ENCODE measurements at regions not wholly inside any gene's neighbourhood (a gene's known extent, or its start where the extent isn't known, plus 50 kb on each side); places are given as distances from the start of the nearest gene placed in this dataset.
"Not testable (repeated sequence)": the region's sequence is repeated elsewhere in the genome, so short reads cannot be mapped to it uniquely, and the experiment has no call there.

DNA sequence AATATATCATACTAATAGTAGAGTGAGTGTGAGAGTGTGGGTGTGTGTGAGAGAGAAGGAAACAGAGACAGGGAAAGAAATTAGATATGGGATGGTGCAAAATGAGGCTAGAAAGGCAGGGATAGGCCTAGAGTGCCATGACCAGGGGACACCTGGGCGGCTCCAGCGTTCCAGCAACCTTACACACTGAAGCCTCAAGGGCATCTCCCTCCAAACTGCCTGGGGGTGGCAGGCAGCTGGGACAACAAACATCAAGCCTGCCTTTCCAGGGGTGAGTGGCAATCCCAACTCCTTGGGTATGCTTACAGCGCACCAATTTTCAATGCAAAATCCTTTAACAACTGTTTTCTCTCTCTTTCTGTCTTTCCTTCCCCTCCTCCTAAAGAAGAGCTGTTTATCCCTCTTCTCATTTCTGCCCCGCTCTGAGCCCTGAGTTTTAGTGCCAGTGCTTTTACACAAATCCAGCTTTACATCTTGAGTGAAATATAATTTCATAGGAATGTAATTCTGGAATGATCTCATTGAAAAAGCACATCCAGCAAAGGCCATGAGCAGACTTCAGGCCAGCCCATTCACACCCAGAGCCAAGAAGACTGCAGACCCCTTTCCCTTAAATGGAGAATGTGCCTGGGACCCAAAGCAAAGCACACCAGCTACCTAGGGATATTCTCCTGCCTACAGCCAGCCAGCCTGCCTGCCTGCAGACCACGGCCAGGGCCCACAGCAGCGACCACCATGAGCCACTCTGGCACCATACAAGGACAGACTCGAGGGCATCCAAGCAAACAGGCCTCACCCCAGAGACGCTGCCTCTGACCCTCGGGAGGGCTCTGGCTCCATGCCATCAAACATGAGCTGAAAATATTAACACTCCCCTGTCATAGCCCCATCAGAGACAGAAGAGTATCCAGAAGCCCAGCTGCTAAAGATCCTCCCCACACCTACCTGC lies 90.3 kb downstream of the RPL27A start:
- no peak for DNase-seq

DNA sequence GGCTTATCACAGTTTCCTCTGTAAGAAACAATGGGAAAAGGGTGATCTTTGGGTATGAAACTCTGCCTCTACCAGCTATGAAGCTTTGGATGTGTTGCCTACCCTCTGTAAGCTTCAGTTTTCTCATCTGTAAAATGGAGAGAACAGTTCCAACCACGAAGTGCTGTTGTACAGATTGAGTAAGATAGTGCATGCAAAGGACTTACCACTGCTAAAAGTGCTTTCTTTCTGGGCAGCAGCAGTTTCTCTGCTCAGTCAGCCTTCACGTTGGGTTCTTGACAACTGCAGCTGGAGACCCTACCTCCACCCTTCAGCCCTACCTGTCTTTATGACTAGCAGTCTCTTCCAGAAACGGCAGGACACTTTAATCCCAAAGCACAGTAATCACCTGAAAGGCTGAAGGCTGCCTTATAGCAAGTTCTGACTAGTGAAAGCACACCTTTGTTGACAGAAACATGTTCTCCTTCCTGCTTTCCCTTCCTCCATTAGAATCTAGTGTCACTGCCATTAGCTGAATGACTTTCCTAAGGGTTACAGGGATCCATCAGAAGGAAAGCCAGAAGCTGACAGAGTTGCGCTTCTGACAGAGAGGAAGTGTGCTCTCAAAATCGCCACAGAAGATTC lies 91.4 kb downstream of the RPL27A start:
- no peak for DNase-seq

DNA sequence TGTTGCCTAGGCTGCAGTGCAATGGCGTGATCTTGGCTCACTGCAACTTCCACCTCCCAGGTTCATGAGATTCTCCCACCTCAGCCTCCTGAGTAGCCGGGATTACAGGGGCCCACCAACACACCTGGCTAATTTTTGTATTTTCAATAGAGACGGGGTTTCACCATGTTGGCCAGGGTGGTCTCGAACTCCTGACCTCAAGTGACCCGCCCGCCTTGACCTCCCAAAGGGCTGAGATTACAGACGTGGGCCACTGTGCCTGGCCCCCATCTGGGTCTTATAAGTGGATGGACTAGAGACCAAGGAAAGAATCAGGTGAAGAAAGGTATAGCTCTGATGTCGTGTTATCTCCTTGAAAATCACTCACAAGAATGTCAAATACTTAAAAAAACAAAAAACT lies 92.3 kb downstream of the RPL27A start:
- DNase-seq: not testable (repeated sequence)

DNA sequence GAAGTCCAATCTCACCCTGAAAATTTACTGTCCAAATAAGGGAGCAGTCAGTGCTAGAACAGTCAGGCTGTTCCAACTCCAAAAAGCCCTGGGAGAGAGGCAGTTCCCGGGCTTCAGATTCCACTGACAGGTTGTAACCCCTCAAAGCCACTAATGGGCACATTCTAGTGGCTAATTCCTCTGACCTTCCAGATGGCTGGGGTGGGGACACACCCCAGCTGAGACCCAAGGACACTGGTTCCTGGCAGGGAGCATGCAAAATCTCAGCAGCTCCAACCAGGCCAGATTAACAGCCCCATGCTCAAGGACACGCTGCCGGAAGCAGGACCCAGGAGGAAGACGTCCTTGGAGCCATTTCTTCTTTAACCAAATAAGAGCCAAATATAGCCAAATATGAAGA lies 92.7 kb downstream of the RPL27A start:
- no peak for DNase-seq

DNA sequence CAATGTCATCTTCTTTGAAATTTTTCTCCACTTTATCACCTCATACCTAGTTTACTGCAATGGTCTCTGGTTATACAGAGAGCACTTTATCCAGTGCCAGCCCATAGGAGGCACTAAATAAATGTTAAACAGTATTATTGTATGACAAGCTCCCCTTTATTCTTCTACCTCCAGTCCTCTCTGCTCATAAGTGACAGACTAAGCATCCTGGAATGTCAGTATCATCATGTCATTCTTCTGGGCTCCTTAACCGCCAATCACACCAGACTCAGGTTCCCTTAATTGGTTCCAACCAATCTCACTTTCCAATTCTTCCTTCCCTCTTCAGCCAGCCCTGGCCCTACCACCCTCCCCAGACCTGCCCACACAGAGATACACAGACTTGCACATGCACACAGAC lies 93.1 kb downstream of the RPL27A start:
- no peak for DNase-seq

DNA sequence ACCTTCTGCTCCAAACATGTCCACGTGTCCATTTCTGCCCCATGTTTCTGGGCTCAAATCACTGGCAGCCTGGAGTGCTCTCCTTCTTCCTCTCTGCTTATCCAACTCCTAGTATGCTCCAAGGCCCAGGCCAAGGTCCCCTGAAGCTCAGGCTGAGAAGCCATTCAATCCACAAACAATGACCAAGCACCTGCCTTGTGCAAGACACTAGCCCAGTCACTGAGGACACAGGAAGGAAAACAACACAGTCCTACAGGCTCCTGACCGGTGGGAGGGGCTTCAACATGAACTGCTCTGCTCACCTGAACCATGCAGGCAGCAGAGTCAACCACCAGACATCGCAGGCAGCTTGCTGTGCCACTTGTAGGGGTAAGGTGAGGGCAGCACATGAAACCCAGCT lies 93.6 kb downstream of the RPL27A start:
- DNase-seq: no peak

DNA sequence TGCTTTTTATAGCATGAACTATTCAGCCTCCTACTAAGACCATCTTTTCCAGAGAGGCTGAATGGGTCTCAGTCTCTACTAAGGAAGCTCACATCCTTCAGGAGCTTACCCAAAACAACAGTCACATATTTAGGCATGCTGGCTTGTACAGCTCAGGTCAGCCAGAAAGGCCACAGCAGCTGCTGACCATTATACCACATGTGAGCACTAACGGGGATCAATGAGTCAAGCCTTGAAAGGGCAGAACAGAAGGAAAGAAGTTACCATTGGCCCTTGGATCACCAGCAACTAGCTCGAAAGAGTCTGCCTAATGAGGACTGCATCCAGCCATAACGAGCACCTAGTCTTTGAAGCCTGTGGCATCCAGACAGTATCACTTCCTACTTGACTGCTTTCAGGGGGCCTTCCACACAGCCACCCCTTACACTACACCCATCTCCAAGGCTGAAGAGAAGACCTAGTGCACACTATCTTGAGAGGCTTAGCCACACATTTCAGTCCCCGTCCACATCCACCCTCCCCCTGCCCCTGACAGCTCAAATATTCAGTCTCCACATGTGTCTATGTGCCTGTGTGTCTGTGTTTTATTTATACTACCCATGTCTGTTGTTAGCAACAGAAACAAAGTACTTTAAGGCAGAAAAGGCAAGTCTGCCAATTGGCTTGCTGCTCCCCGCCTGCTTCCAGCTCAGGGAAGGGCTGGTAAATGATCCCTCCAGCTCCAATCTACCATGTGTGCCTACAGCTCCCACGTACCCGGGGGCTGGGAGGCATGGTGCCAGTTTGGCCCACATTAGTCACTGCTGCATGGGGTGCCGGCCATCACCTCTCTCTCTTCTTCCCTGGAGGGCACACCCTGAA lies 95.5 kb downstream of the RPL27A start:
- no peak for DNase-seq

DNA sequence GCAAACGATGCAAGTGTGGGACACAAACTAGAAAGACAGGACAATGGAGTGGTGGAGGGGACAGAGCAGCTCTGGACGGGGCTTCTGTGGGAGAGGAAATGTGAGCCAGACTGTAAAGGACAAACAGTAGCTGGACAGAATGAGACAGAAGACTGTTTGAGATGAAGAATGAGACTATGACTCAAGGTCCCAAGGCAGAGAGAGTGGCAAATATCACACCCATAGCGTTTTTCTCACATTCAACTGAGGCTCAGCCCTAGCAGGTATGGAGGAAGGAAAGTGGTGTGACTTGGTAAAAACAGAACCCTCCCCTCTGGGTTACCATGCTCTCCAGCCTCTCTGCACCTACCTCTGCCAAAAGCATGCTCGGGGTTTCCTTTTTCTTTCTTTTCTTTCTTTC lies 96.5 kb downstream of the RPL27A start:
- no peak for DNase-seq

DNA sequence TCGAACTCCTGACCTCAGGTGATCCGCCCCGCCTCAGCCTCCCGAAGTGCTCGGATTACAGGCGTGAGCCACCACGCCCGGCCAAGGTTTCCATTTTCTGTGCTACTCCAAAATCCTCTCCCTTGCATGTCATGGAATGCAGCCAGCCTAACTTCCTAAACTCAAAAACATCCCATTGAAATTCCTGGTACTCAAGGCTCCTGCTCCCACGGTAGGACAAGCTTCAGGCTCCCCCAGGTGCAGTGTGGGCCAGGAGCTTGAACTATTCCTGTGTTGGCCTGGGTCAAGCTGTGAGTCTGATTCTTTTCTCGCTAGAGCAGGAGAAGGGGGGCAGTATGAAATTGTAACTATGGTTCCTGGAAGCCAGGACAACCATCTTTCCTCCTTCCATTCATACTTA lies 97.1 kb downstream of the RPL27A start:
- no peak for DNase-seq

DNA sequence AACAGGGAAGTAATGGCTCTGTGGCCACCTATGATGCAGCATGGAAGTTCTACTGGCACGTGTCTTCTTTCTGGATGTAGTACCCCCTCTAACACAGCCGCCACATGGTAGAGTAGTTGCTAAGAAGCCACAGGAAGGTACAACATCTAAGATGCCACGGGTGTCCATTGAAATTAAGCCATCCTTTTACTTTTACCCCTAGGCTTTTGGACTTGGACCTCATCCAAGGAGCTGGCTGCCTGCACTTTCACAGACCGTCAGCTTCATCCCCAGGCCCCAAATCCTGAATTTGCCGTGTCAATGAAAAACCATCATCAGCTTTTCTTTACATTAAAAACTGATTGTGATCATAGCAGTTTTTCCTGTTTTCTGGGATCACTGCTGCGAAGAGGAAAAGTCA lies 102.4 kb downstream of the RPL27A start:
- DNase-seq: no peak

DNA sequence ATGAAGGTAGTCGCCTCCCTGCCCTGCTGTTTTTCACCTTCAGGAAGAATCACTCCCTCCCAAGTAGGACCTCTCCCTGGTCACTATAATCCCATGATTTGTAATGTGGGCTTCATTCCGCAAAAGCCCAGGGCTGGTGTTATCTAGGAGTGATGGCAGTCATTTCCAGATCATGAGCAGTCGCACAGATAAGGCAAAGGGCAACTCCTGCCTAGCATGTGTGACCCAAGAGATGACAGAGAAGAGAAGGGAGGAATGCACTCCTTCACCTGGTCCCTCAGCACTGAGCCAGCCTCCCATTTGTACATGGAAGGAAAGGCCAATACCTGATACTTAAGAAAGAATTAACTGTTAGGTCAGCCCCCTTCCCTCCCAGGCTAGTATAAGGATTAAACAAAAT lies 102.9 kb downstream of the RPL27A start:
- DNase-seq: no peak

DNA sequence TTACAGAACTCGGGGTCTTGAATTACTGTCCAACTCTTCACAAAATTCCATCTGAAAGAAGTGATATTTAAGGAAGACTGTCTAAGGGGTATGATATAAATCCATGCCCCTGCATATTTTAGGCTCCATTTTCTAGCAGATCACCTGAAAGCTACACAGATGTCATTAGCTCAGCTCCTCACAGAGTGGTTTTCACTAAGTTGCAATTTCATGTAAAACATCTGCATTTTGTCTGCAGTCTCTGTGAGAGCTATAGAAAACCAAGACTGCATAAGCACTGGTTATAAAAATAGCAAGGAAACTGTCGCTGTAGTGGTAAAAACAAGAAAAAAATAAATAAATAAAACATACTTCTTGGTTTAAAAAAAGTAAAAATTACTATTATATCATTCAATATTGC lies 103.4 kb downstream of the RPL27A start:
- DNase-seq: no peak

DNA sequence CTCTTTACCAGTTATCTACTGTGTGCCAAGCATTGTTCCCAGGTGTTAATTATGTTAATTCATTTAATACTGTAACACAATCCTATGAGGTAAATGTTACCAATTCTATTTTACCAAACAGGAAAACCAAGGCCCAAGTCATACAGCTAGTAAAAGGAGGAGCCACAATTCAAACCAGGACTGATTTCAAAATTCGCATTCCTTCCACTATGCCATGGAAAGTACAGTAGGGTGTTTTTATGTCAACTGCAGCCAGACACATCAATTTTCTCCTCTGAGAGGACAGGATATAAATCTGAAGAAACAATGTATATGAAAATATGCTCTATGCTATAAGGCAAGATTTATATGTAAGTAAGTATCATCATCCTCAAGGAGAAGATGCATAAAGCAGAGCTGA lies 104.3 kb downstream of the RPL27A start:
- DNase-seq: no peak

DNA sequence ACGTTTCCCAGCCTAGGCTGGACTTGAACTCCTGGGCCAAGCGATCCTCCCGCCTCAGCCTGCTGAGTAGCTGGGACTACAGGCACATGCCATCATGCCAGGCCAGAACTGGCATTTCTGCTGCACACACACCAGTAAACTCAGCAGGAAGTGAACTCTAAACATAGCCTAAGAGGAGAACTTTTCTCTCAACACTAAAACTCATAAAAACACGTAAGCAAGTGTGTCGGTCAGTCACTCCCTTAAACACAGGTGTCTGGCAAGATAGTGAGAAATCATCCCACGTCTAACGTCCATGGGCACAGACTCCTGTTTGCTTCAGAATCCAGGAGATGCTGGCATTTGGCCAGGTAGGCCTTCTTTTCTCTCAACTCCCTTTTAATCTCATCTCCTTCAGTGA lies 104.8 kb downstream of the RPL27A start:
- no peak for DNase-seq

DNA sequence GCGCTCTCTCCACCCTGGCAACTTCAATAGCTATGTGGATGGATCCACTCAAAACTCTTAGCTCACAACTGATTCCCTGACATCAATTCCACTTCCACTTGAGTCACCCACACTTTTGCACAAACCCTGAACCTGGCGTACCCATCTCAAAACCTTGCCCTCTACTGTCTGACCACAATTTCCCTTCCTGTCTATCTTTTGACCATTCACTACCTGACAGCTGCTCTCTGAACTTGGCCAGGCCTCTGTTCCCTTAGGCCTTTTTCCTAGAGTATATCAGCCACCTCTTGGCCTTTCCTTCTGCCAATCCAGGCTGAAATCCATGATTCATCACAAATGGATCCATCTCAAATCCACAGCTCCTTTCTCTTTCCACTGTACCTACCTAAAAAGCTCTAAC lies 106.0 kb downstream of the RPL27A start:
- no peak for DNase-seq

DNA sequence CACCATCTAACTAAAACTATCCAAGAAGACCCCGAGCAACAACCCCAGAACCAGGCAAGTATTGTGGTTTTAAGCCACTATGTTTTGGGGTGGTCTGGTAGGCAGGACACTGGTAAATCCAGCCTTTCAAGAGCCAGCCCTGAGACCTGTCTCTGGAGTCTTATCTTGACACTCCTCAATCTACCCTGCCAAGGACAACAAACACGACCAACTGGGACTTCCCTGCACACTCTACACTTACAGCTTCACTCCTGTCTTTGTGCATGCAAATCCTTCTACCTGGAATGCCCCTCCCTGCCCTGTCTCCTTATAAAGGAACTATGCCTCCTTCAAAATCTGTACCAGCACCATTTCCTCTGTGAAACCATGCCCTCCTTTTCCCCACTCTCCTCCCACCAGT lies 107.3 kb downstream of the RPL27A start:
- no peak for DNase-seq

DNA sequence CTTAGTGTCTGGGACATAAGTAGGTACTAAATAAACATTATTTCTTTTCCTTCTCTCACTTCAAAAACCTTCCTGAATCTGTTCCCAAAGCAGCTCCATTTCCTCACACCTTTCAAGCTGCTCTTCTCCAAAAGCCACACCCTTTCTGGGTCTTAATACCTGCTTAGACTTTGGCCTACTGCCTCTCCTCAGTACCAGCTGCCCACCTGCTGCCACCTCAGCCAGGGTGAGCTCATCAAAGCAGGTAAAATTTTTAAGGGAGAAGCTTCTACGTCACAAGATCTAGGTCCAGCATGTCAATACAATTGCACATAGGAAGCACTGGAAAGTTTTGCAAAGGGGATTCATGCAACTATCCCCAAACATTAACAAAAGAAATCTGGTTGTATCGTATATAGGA lies 108.4 kb downstream of the RPL27A start:
- DNase-seq: no peak

DNA sequence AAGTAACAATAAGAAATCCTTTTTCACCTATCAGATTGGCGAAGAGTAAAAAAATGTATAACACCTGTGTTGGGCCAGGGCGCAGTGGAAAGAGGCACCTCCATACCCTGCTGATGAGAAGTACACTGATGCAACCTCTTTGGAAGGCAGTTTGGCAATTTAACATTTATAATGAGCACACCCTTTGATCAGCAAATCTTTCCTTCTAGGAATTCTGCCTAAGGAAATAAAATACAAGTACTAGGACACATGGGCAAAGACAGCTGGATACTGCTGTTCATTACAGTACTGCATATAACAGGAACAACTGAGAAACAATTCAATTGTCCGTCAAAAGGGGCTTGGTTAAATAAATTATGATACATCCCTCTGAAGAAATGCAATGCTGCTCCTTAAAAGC lies 110.1 kb downstream of the RPL27A start:
- DNase-seq: no peak

DNA sequence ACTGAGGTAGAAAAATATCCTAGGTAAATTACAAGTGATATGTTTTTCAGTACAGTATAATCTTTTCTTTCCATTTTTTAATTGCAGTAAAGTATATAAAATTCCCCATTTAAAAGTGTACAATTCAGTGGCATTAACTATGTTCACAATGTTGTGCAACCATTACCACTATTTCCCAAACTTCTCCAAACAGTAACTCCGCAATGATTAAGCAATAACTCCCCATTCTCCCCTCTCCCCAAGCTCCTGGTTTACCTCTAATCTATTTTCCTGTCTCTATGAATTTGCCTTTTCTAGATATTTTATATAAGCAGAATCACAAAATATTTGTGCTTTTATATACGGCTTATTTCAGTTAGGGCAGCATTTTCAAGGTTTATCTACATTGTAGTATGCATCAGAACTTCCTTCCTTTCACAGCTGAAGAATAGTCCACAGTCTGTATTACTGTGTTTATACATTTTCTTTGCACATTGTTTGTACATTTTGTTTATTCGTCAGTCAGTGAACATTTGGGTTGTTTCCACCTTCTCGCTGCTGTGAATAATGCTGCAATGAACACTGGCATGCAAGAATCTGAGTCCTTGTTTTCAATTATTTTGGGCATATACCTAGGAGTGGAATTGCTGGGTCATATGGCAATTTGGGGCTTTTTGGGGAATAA lies 110.7 kb downstream of the RPL27A start:
- no peak for DNase-seq

DNA sequence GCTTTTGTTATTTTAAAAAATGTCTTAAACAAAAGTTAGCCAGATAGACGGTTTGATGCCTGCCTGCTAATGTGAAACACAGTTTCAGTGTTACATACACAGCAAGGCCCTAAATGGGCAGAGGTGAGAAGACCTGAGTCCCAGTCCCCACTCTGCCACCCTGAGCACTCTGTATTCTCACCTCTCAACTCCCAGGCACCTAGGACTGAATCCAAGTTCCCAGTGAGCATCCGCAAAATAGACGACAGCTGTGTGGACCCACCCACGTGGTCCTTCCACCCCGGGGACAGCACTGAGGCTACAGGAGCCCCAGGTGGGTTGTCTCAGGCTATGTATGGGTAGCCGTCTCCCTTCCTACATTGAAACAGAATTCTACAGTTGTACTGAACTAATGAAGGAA lies 111.5 kb downstream of the RPL27A start:
- DNase-seq: no peak

DNA sequence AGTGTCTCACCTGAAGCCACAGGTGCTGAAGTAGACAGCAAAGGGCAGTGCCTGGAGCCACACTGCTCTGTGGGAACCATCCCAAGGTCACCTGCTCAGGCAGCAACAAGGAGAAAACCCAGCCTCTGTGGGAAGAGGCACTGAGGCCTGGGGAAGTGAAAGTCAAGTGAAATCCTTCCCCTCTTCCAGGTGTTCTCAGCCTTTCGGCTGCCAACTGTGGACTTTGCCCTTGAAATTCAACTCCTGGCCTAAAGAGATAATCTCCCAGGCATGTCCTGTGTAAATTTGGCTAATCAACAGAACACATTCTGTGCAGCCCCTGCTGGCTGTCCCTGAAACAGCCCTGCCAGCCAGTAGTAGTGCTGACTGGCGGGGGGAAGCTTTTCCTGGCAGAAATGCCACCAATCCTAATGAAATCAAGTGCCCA lies 112.1 kb downstream of the RPL27A start:
- no peak for DNase-seq

DNA sequence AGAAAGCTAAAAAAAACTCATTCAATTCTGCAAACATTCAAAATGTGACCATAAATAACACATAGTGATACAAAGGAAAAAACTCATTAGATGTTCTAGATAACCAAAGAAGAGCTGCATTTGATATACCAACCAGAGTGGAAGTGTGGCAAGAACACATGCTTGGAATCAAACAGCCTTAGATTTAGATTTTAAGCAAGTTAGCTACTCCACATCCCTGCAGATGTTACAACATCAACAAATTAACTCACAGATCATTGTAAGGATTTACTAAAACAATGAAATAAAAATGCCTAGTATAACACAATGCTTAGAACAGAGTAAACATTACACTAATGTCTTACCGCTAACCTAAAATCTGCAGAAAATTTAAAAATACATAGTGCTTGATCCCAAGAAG lies 114.0 kb upstream of the AKIP1 start:
- no peak for DNase-seq

DNA sequence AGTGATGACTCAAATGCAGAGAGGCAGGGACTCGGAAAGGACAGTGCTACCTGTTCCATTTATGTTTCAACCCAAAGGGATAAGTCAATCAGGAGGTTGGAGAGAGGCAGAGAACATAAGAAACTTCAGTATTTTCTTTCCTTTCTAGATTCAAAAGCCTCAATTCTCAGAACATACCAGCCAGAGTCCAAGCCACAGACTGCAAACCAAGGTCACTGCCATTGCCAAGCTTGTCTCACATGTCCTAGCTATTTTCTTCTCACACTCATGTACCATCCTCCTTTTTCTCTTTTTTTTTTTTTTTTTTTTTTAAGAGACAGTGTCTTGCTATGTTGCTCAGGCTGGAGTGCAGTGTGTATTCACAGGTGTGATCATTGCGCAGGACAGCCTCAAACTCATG lies 111.7 kb upstream of the AKIP1 start:
- DNase-seq: no peak

Data from CD4-positive, alpha-beta T cell treated with Interferon gamma for 1 hour (primary cell).